ENCODE measurements at regions not wholly inside any gene's neighbourhood (a gene's known extent, or its start where the extent isn't known, plus 50 kb on each side); places are given as distances from the start of the nearest gene placed in this dataset.

DNA sequence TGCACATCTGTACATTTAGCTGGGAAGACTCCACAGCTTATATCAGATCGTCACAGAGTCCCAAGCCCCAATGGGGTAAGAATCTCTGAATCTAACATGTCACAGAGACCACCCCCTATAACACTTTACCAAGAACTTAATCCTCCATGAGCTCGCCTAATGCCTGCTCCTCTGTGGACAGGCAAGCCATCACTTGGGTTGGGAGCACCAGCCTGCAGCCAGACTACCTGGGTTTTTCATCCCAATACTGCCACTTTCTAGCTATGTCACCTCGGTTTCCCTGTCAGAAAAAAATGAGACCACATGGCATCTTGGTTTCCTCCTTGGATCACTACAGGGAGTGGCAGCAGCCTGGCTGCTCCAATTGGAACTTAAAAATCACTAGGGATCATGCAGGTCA lies 277.9 kb upstream of the TLE3 start:
- TF ChIP-seq, protein P1, sequence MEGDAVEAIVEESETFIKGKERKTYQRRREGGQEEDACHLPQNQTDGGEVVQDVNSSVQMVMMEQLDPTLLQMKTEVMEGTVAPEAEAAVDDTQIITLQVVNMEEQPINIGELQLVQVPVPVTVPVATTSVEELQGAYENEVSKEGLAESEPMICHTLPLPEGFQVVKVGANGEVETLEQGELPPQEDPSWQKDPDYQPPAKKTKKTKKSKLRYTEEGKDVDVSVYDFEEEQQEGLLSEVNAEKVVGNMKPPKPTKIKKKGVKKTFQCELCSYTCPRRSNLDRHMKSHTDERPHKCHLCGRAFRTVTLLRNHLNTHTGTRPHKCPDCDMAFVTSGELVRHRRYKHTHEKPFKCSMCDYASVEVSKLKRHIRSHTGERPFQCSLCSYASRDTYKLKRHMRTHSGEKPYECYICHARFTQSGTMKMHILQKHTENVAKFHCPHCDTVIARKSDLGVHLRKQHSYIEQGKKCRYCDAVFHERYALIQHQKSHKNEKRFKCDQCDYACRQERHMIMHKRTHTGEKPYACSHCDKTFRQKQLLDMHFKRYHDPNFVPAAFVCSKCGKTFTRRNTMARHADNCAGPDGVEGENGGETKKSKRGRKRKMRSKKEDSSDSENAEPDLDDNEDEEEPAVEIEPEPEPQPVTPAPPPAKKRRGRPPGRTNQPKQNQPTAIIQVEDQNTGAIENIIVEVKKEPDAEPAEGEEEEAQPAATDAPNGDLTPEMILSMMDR (IDR thresholded peaks at IDR 0.05) = no peak
- no peak for TF ChIP-seq POLR2A (IDR thresholded peaks at IDR 0.05)
